ENCODE measurements at regions not wholly inside any gene's neighbourhood (a gene's known extent, or its start where the extent isn't known, plus 50 kb on each side); places are given as distances from the start of the nearest gene placed in this dataset.

GRCh38 chrX:3257471-3257870 is 89.0 kb downstream of the MXRA5 start:
- no peak for DNase-seq (ENCODE audit: low read depth, low spot score)

- no peak for DNase-seq (ENCODE audit: low read depth, low spot score)
These were observed 89.6 kb downstream of the MXRA5 start for GRCh38 chrX:3256868-3257267.

DNA sequence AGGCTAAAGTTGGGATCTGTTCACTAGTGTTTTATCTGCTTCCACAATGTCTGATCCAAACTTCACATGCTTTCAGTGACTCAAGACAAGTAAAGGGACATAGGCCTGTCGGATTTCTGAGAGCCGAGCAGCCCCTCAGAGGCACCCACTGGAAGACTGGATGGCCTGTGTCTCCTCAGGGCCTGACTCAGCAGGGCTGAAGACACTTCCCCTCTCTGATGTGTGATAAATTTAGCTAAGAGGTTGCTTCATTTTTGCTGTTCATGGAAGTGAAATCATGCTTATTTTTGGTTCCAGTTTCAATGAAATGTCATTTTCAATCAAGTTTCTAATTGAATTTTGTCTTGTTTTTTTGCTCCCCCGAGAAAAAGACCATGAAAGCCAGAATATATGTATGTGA is 93.7 kb downstream of the MXRA5 start:
- DNase-seq (ENCODE audit: low read depth, low spot score), result no peak

GRCh38 chrX:3250966-3251365 is 95.5 kb downstream of the MXRA5 start:
- DNase-seq (ENCODE audit: low read depth, low spot score), result no peak

DNA sequence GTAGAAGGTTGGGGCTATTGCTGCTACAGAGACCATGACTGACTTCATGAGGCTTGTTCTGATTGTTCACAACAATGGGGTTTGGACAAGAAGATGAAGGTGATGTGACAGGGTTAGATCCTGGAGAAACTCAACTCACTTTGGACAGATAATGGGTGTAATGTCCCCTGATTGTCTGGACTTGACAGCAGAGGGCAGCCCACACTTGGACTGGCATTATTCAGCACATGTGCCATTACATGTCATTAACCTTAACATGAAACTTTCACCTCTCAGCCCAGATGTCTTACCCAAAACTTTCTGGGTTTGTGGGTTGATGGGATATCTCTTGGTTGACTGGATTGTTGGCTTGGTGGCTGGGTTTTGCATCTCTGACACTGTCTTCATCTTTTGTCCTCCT is 101.5 kb downstream of the MXRA5 start:
- no peak for DNase-seq (ENCODE audit: low read depth, low spot score)

DNA sequence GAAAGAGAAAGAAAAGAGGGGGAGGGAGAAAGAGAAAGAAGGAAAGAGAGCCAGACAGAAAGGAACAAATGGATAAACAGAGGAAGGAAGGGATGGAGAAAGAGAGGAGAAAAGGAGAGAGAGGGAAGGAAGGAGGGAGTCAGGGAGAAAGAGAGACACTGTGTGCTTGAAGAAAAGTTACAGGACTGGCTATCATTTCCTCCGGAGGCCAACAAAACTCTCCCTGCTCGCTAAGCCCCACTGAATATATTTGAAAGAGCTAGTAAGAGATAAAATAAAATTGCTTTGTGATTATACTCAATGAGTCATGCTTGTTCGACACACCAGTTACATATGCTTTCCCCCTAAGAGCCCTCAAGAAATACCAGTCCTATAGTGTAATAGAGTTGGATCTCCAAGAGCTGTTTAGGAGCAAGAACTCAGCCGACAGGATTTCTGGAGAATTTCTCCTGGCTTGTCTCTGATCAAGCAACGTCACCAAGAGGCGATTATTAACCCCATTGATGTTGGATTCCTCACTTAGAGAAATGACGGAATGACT is 102.2 kb downstream of the MXRA5 start:
- no peak for DNase-seq (ENCODE audit: low read depth, low spot score)

DNA sequence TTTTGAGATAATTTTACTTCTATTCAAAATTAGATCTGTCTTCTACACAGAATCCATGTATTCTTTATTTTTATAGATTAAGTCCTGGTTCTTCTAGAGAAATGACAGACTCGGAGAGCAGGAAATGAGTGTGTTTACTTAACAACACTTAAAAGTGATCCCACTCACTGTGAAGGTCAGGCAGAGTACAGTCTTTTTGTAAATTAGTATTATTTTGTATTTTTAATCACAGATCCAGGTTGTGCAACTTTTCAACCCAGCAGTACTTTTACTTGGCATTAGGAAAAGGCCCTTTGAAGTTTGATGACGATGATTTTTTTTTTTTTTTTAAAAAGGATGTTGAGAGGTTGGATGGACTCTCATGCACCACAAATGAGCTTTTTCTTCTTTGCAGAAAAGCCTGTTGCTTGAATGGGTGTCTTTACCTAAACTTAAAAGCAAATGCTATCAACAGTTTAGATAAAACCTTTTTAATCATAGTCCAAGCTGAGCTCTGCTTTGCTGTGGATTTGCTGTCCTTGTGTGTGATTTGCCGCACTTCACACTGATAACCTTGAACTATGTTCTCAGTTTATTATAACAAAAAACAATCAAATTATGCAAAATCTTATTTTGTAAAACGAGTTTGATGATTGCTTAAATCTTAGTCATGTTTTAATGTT is 114.1 kb downstream of the MXRA5 start:
- DNase-seq (ENCODE audit: low read depth, low spot score), result peak; percentile 55

DNA sequence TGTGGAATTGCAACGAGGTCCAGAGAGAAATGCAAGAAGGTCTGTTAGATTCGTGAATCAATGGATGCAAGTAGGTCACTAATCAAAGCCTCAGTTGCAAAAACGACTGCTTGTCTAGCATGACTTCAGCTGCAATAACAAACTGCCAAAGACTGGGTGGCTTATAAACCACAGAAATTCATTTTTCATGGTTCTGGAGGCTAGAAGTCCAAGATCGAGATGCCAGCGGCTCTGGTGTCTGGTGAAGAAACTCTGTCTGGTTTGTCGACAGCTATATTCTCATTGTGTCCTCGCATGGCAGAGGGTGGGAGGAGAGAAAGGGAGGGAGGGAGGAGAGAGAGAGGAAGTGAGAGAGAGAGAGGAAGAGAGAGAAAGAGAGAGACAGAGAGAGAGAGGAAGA is 114.7 kb downstream of the MXRA5 start:
- peak; percentile 21 for DNase-seq (ENCODE audit: low read depth, low spot score)

DNA sequence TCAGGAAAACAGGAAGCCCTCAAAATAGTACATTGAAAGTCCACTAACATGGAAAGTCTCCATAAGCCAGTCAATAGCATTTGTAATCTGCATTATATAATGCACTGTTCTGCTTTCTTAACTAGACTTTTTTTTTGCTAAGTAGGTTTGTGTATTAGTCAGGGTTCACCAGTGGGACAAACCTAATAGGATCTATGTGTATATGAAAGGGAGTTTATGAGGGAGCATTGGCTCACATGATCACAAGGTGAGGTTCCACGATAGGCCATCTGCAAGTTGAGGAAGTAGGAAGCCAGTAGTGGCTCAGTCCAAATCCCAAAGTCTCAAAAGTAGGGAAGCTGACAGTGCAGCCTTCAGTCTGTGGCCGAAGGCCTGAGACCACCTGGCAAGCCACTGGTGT is 116.0 kb downstream of the MXRA5 start:
- no peak for DNase-seq (ENCODE audit: low read depth, low spot score)

GRCh38 chrX:3227526-3227925 is 118.9 kb downstream of the MXRA5 start:
- DNase-seq (ENCODE audit: low read depth, low spot score), result no peak

DNA sequence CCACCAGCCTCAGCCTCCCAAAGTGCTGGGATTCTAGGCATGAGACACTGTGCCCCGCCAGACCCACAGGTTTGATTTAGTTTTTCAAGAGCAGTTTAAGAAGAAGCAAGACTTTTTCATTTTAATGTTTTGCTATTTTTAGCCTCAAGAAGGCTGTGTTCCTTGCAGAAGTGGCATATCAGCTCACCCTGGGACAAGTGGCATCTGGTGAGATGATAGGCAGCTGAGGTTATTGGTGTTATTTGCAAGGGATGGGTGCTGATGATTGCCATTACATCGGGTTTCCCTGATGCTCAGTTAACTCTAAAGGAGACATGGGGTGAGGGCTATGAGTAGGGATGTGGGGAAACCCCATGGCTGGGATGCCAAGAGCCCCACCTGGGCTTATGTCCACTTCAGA is 120.4 kb downstream of the MXRA5 start:
- no peak for DNase-seq (ENCODE audit: low read depth, low spot score)

- DNase-seq (ENCODE audit: low read depth, low spot score), result no peak
These were observed 124.8 kb downstream of the MXRA5 start for GRCh38 chrX:3221643-3222042.

- no peak for DNase-seq (ENCODE audit: low read depth, low spot score)
These were observed 126.8 kb downstream of the MXRA5 start for GRCh38 chrX:3219667-3220066.

GRCh38 chrX:3219231-3219630 is 127.2 kb downstream of the MXRA5 start:
- no peak for DNase-seq (ENCODE audit: low read depth, low spot score)

DNA sequence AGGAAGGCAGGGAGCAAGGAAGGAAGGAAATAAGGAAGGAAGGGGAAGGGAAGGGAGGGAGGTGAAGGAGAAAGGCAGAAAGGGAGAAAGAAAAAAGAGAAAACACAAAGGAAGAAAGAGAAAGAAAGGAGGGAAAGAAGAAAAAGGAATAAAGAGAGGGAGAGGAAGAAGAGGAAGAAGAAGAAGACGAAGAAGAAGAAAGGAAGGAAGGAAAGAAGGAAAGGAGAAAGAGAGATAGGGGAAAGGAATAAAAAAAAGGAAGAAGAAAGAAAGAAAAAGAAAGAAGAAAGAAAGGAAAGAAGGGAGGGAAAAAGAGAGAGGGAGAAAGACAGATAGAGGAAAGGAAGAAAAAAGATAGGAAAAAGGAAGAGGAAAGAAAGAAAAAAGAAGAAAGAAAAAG is 128.0 kb downstream of the MXRA5 start:
- DNase-seq (ENCODE audit: low read depth, low spot score), result no peak

DNA sequence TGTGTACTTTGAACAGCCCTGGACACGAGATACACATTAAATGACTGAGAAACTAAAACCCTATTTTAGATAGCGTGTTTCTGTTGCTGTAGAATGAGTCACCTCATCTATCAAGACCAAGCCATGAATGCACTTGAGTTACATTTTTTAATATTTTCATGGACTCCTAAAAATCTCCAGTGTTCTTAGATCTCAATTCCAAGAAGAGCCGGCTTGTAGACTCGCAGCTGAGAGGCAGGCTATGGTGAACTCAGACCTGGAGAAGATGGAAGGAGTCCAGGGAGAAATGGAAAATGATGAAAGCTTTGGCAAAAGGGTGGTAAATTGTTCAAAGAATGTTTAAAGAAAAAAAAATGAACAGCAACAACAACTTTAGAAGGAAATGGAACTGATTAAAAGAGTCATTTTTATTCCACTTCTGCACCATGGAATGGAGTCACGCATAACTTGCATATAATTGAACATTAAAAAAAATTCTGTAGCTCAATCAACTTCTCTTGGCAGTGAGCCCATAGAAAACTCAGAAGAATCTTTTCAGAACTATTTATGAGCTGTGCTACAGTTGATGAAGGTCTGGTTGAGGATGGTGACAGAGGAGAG is 129.8 kb downstream of the MXRA5 start:
- DNase-seq (ENCODE audit: low read depth, low spot score), result no peak

DNA sequence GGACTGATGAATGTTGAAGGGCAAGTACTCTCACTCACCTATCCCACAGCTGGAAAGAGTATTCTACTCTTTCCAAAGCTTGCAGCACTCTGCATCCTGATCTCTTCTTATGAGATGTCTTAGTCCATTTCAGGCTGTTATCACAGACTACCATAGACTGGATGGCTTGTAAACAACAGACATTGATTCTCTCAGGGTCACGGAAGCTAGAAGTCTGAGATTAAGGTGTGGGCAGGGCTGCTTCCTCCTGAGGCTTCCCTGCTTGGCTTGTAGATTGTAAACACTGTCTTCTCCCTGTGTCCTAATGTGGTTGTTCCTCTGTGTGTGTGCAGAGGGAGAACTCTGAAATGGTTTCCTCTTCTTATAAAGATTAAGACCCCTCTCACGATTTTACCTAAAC is 131.2 kb downstream of the MXRA5 start:
- no peak for DNase-seq (ENCODE audit: low read depth, low spot score)

DNA sequence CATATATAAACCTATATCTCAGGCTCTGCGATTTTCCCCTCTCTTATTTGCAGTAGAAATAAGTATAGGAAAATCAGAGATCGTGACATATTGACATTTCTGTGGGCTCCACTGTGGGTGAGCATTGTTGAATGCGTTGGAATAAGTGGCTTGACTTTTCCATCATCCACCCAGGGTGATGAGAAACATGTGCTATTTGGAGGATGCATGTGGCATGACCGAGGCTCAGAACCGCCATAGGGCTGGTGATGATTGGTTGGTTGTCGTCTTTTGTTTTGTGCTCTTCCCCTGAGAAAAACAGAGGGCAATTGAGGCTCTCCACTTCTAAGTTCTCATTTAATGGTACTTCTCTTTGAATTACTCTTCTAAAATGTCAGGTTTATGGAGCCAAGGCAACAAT is 140.1 kb downstream of the MXRA5 start:
- DNase-seq (ENCODE audit: low read depth, low spot score), result no peak

DNA sequence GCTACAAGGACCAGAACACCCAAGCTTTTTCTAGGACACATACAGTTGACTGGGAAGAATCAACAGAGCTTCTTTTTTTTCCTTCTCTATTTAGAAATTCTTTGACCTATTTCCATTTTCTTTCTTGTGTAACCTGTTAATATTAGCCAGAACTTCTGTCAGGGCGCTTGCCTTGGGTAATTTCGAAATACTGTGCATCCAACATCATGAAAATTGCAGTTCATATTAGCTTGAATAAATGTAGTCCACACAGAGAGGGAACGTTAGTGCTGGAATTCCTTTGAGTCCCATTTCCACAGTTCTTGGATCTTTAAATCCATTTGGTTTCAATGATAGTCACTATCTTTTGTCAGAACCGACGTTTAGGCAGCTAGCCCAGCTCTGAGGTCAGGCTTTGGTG is 141.8 kb downstream of the MXRA5 start:
- no peak for DNase-seq (ENCODE audit: low read depth, low spot score)

DNA sequence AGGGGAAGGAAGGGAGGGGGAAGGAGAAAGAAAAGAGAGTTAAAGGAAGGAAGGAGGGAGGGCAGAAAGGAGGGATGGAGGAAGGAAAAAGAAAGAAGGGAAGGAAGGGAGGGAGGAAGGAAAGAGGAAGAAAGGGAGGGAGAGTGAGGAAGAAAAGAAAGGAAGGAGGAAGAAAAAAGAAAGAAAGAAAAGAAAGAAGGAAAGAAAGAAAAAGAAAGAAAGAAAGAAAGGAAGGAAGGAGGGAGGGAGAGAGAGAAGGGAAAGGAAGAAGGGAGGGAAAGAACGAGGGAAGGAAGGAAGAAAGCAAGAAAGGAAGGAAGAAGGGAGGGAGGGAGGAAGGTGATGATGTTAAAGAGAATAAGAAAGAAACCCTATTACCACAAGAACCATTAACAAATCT is 150.6 kb downstream of the MXRA5 start:
- DNase-seq (ENCODE audit: low read depth, low spot score), result no peak

- peak; percentile 10 for DNase-seq (ENCODE audit: low read depth, low spot score)
These were observed 151.6 kb downstream of the ARSF start for GRCh38 chrX:3192835-3193234.

DNA sequence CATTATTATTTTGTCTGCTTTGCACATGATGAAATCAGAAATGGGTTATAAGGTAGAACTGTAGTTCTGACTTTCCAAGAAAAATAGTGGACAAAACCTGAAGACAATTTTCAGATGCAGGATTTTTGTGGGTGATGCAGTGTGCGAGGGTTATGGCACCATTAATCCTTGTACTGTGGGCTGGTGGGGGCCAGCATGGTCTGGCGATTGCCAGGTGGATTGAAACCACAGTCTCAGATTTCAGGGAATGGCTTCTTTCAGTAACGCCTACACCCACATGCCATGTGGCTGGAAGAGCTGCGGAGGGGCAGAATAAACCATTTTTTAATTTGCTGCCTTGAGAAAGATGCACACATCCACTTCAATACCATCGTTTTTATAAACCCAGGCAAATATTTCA is 150.5 kb downstream of the ARSF start:
- DNase-seq (ENCODE audit: low read depth, low spot score), result no peak

- DNase-seq (ENCODE audit: low read depth, low spot score), result no peak
These were observed 149.9 kb downstream of the ARSF start for GRCh38 chrX:3191201-3191600.

All from smooth muscle cell of the brain vasculature (primary cell).